HG03558 (cell line): ENCODE measurements at regions not wholly inside any gene's neighbourhood (a gene's known extent, or its start where the extent isn't known, plus 50 kb on each side); places are given as distances from the start of the nearest gene placed in this dataset.
"Not testable (repeated sequence)": the region's sequence is repeated elsewhere in the genome, so short reads cannot be mapped to it uniquely, and the experiment has no call there.

Experiments used
- ATAC-seq: cut with Tn5 transposase; IDR thresholded peaks from one replicate; pipeline ENCODE4 v1.9.1; 2021; ENCODE audit warnings: moderate number of reproducible peaks; ENCODE audit not compliant: unreplicated experiment; ENCODE audit errors: extremely low read depth

DNA sequence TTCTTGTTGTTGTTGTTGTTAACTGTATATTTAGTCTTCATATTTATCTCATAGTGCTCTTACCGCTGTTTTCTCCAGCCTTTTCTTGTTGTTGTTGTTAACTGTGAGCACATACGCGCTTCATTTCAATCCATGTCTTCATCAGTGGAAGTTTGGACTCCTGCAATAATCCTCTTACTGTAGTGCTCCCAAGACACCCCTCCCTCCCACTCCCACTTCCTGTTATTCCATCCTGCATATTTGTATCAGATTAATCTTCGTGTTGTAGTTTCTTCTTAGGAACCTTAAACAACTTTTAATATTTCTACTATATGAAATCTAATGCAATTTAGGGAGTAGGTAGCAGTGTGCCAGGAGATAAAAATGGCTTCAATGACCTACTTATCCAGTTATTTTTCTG lies 674.8 kb downstream of the RAPGEF2 start:
- no peak for ATAC-seq

DNA sequence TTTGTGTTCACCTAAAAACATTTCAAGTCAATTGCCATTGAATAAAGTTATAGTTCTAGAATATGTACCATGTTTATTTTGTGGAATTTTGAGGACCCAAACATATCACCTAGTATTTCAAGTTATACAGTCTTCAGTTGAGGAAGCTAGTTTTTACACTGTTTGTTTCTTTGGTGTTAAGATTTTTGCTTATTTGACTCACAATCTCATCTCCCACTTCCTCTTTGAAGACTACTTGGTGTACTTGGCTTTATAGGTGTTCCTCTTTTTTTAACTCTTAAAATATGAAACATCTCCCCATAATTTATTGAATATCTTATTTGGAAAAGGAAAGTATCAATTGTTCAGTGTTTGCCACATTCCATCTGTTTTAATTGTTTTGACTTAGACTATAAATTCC lies 675.4 kb downstream of the RAPGEF2 start:
- ATAC-seq: no peak

DNA sequence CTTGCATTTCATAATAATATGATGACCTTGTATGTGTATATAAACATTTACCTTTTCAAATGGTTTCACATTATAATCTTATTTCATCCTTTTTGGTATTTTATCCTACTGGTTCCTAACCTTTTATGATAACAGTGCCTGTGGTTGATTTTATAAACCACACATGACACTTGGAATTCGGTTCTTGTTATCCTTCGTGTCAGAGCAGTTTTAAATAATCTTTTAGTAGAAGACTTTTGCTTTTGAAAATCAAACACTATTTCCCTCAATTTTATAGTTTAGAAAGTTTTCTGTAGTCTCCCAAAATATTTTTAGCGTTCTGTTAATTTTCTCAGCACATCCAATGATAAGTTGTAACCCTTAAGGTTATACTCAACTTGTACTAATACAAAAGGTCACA lies 676.8 kb downstream of the RAPGEF2 start:
- no peak for ATAC-seq

DNA sequence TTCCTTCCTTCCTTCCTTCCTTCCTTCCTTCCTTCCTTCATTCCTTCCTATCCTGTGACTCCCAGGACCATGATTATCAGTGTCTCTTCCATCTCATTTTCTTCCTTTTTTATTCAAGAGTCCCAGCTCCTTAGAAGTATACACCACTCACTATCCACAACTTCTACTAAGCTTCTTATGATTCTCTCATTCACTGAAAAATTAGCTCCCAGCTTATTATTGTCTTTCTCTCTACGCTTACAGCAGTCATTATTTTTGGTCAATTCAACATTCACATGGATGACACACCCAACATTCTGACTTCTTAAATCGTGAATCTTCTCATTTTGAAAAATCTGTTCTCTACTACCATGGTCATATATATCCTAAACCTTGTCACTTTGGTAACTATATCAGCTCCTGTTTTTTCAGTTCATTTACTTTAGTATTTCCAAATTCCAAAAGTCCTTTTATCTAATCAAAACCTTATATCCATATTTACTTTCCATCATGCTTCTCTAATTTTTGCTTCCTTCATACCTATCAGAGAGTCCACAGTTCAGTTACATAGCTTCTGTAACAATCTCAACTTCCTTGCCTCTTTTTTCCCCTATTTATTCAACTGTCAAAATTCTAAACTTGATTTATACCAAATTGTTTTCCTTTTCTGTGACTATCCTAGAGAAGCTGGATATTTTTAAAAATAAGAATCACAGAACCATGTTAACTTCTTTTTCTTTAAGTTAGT lies 677.5 kb downstream of the RAPGEF2 start:
- ATAC-seq: no peak

DNA sequence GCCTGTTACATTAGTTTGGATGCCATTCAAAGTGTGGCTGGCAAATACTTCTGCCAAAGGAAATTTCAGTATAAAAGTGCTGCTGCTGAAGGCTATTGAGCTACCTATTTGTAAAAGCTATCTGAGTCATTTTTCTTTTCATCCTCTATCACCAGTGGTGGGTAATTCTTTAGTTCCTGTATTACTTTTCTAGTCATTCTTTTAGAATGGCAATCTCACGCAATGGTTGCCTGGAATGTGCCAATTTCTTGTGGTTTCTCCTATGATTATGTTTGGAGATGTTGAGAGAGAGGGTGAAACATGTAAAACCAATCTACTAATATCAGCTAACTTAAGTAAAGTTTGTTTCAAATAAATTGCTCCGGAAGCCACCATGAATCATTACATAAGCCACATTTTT lies 685.0 kb downstream of the RAPGEF2 start:
- no peak for ATAC-seq

DNA sequence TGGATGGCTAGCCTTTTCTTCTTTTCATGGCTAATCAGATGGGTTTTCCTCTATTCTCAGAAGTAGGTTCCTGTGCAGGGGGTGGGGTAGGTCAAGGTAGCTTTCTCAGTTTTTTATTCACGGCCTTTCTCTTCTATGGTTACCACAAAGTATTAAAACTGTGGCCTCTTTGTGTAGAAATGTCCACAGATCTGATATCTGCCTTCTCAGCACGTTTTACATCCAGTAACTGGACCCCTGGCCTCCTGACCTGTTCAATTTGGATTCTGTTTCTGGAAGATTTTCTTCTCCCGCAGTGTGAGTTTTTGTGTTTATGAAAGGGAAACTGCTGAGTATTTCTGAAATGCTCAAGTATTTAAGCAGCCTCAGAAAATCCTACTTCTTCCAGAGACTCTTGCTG lies 688.5 kb downstream of the RAPGEF2 start:
- ATAC-seq: no peak

DNA sequence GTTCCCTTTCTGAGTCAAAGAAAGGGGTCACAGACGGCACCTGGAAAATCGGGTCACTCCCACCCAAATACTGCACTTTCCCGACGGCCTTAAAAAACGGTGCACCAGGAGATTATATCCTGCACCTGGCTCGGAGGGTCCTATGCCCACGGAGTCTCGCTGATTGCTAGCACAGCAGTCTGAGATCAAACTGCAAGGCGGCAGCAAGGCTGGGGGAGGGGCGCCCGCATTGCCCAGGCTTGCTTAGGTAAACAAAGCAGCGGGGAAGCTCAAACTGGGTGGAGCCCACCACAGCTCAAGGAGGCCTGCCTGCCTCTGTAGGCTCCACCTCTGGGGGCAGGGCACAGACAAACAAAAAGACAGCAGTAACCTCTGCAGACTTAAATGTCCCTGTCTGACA lies 701.7 kb downstream of the RAPGEF2 start:
- ATAC-seq: not testable (repeated sequence)

DNA sequence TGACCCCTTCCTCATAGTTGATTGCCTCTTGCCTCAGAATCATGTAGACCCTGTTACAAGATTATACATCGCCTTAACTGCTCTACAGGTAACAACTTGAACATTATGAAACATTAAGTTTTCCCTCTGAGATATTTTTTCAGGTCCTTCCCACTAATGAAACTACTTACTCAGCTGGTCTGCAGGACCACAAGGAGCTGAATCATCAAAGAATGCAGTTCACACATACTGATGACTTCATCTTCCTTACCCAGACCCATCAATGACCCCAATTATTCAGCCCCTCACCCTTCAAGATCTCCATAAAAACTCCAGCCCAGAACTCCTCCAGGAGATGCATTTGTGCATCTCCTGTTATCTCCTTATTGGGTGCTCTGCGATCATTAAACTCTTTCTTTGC lies 720.9 kb downstream of the RAPGEF2 start:
- ATAC-seq: no peak

DNA sequence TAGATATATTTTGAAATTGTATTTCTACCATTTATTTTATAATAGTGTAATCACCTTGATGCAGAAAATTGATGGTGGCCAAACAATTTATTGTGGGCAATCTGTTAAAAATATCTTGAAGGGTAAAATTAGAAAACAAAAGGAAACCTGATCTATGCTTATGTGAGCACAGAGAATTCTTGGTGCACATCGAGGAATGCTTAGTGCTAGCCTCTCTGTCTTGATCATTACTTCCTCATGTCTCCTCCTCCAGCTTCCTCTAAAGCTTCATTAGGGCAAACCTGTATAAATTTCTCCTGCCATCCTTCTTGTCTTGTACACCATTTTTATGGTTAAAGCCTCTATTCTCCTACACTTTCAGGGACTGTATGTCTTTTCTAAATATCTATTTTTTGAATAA lies 725.8 kb downstream of the RAPGEF2 start:
- ATAC-seq: no peak

DNA sequence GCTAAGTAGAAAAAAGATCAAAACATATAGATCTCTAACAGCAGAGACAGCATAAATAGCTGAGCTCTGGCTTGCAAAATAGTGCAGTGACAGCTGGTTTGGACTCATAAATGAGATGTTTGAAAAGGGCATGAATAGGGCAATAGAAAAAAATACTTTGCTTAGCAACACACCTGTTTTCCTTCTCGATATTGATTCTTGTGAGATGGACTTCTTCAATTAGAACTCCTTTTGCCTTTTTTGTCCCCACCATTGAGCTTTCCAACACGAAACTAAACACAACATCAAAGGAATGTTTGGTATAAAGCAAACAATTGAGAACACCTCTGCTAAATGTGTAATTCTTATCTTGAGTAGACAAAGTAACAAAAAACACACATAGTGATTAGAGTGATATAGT lies 726.3 kb downstream of the RAPGEF2 start:
- ATAC-seq: no peak

DNA sequence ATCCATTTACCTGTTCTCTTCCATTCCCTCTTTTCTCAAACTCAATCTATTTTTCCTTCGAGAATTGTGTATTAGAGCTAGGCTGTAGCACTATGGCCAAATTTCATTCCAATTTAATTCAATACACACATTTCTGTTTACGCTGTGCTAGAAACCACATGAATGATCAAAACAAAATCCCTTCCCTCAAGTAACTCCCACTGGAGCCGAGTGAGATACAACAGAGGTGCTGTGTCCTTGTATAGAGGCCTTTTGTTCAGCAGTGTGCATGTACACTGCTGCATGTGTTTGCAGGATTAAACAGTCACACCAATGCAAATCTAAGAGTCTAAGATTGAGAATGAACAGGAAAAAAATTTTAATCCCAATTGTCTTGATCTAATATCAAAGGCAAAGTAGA lies 734.2 kb downstream of the RAPGEF2 start:
- ATAC-seq: no peak

DNA sequence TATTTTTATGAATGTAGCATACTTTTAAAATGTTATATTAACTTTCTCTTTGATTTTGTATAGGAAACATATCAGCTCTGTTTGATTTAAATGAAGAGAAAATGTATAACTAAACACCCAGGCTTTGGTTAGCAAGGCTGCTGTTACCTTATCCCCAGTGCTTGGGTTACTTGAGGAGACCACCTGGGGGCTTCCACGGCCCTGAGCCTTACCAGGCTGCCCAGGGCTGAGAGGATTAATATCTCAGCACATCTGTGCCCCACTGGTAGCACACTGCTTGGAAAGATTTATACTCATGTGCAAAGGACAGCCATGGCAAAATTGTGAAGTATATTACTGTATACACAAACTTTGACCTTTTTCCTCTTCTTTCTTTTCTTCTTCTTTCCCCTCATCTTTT lies 752.9 kb downstream of the RAPGEF2 start:
- no peak for ATAC-seq

DNA sequence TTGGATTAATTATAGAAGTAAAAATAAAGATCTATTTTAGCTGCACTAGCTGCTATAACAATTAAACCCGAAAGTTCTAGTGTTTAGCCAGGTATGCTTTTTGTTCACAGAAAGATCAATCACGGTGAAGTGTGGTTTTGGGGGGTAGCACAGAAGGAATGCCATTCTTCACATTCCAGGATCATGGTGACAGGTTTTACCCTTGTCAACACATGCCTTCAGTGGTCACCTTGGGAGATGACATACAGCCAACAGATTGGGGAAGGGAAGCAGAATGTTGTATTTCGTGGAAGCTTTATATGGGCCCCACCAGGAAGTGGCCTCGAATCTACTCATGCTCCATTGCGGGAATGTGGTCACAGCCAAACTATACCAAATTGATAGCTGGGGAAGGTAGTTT lies 753.6 kb downstream of the RAPGEF2 start:
- no peak for ATAC-seq

DNA sequence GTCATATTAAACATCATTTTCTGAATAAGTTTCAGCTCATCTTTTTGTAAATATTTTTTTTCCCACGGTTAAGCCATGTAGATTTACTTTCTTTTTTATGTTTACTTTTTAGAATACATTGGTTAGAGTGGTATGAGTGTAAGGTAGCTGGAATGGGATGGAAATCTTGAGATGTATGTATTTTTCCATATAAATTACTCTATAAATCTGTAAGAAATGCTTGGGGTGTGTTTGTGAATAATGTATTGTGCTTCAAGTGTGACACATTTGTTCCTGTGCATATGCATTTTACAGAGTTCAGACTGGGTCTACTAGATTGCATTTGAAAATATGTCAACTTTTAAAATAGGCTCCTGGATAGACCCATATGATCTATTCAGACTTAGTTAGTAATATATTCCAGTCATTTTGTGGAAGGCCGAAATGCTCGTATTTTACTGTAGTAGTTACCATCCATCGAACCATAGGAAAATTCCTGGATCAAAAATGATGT lies 756.8 kb downstream of the RAPGEF2 start:
- ATAC-seq: no peak

DNA sequence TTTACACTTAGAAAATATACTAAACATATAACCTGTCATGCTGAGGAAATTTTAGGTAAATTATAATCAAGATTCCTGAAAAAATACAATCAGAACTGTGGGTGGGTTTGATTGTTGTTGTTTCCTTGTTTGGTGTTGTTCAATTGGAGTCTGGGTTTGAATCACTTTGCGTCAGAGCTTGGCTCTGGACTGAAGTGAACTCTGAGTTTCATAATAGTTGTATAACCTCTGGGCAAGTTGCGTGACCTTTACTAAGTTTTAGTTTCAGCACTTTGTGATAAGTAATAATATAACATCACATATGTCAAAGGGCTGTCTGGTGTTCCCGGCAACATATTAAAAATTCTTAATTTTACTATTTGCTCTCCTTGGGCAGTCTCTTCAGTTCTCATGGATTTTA lies 758.1 kb downstream of the RAPGEF2 start:
- no peak for ATAC-seq

DNA sequence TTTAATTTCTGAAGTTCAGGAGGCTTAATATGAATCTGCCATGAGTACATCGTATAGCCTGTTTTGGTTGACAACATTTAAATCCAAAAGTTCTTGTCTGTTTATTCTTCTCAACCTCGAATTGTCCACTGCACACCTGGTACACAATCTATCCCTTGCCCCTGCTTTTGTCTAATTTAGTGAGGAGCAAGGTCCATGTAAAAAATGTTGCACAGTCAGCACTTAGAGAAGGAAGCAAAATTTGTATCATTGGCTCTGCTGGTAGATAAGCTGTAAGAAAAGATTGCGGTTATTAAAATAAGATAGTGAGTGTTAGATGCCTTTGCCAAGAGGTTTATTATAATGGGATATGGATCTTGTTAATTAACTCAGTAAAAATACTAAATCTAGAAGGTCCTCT lies 761.5 kb downstream of the RAPGEF2 start:
- ATAC-seq: no peak

DNA sequence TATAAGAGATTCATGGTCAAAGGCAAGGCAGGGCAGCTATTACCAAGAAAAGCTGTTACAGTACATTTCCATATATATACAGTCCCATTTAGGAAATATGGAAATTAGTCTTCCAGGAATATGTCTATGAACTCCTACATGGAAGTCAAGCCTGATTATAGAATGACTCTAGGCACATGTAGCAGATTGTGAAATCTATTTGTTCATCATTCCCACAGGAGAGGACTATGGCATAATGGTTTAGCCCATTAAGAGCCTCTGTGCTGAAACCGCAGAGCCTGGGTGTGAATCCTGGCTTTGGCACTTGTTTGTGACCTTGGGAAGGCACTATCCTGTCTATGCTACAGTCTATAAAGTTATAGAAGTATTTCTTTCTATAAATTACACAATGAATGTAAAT lies 764.8 kb downstream of the RAPGEF2 start:
- ATAC-seq: no peak

DNA sequence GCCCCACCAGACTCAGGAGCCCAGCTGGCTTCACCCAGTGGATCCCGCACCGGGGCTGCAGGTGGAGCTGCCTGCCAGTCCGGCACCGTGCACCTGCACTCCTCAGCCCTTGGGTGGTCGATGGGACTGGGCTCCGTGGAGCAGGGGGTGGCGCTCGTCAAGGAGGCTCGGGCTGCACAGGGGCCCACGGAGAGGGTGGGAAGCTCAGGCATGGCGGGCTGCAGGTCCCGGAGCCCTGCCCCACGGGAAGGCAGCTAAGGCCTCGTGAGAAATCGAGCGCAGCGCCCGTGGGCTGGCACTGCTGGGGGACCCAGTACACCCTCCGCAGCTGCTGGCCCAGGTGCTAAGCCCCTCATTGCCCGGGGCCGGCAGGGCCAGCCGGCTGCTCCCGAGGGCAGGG lies 766.1 kb downstream of the RAPGEF2 start:
- ATAC-seq: not testable (repeated sequence)

DNA sequence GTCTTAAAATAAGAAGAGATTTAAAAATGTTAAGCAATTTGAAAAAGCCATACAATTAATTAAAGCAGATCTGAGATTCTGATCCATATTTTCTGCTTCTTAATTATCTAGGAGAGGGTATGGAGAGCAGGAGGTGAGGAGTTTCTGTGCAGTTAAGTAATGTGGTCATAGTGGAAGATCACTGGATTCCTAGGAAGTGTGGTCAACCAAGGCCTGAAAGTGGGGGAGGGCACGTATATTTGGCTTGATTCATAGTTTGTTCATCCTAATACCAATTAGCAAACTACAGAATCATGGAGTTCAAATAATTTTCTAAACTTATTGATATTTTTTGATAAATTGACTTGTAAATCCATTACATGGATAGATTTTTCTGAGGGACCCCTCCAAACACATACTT lies 768.3 kb downstream of the RAPGEF2 start:
- ATAC-seq: no peak

DNA sequence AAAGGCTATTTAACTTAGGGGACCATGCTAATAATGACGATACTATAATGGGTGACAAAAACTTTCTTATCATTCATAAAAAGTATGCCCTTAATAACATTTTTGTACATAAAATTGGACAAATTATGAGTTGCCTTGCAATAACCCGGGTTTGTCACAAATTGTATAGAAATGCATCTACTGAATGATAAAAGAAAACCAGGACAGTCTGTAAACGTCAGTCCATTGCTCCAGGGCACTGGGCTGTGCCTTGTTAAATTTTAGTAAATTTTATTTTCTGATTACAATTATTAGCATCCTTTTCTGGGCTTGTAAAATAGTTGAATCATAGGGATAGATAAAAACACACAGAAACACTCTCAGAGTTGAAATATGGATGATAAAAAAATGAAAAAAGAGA lies 778.3 kb downstream of the RAPGEF2 start:
- no peak for ATAC-seq

DNA sequence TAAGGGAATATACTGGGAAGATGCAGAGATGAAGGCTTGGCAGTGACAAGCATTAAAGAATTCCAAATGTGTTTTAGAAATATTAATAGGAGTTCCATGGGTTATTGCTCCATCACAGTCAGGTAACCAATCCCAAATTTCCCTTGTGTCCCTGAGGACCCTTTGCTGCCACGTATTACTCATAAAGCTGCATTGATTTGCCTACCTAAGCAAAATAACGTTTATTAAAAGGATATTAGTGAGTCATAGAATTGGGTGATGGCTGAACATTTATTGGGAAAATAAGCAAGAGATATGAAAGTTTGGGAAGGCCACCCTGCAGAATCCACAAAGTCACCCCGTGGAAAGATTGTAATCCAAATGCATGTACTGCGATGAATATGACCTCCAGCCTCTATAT lies 782.1 kb downstream of the RAPGEF2 start:
- ATAC-seq: no peak

DNA sequence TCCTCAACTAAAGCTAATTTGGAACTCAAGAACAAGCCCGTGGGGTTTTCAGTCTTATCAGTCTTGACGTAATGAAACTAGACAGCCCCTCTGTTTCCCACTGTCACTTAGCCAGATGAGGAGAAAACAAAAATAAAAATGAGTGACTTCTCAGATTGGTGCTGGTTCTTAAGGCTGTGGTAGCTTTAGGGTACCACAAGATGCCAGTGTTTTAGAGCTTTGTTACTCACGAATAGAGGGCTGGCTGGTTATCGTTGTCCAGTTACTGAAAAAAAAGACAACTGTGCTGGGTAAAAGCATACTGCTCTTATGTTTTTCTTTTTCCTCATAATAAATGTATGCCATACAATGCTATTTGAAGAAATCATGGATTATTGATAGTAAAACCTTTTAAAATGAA lies 796.7 kb downstream of the RAPGEF2 start:
- no peak for ATAC-seq

DNA sequence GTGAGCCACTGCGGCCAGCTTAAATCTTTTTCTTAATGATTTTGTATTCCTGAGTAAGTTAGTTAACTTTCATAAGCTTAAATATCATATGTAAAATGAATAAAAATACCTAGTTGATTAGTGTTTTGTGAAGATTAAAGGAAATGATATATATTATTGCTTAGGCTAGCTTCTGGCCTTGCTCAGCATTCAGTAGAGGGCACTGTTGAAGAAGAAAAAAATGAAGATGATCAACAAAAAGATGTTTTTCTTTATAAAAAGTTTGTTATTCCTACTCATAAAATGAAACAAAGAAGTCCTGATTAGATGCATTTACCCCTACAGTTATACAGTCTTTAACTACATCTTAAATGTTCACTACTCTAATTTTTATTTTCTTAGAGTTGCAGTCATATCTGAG lies 797.7 kb downstream of the RAPGEF2 start:
- no peak for ATAC-seq
